Sigmoid colon (tissue), 3 donors: ENCODE measurements at regions not wholly inside any gene's neighbourhood (a gene's known extent, or its start where the extent isn't known, plus 50 kb on each side); places are given as distances from the start of the nearest gene placed in this dataset.

Experiments used
- CTCF ChIP-seq, 4 experiments: fragments of 450-650 bp in 3 of 4; fragments of 200-600 bp in 1 of 4; IDR thresholded peaks; one replicate each; pipeline ENCODE4 v1.5.1; 2016 to 2019; ENCODE audit warnings: antibody characterized with exemption in 4 of 4, mild to moderate bottlenecking in 3 of 4, moderate library complexity in 2 of 4
- POLR2A ChIP-seq, 2 donors: fragments of 450-650 bp; IDR thresholded peaks; one replicate each; pipeline ENCODE4 v1.6.1; 2016; ENCODE audit warnings: antibody characterized with exemption in 2 of 2, mild to moderate bottlenecking in 2 of 2, moderate library complexity in 2 of 2

GRCh38 chr14:105589161-105589925 lies 63.0 kb downstream of the TMEM121 start:
- TF ChIP-seq POLR2A (IDR thresholded peaks at IDR 0.05): no peak
- TF ChIP-seq CTCF (IDR thresholded peaks at IDR 0.05): no peak
